Astrocyte of the cerebellum (primary cell): ENCODE measurements at regions not wholly inside any gene's neighbourhood (a gene's known extent, or its start where the extent isn't known, plus 50 kb on each side); places are given as distances from the start of the nearest gene placed in this dataset.

Experiments
- DNase-seq: peaks from one replicate; pipeline ENCODE4 v3.0.0-alpha.2; 2011; ENCODE audit warnings: low read depth
- H3K4me3 ChIP-seq: 2 replicates; pipeline ENCODE4 v1.5.1; 2011; ENCODE audit warnings: mild to moderate bottlenecking, low read depth, low read length, moderate library complexity
- in situ Hi-C: cut with HindIII; loops from 2 replicates; pipeline ENCODE4 v1.10.0; 2017; ENCODE audit warnings: low sequenced_read_pairs
- TF ChIP-seq, protein P1 (sequence below): IDR thresholded peaks from 2 replicates; pipeline ENCODE4 v1.5.1; 2012; ENCODE audit warnings: low read length, low read depth, moderate library complexity, mild to moderate bottlenecking; ENCODE audit errors: missing control alignments

DNA sequence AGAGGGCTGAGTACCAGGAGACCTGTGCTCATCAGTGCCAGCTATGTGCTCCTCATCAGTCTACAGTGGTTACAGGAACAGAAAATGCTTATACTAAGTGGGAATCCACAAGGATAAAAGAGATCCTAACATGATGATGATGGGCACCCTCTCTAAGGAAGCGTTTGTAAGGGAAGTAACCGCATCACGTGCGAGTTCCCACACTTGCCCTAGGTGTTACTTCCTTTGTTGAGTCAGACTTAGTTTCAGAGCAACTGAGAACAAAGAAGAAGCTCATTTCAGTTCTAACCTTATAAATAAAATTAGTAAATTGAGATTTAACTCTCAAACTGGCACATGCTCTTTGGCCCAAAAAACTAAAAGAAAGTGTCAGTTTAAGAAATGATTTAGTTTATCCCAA lies 956.4 kb upstream of the TMEM132C start:
- in situ Hi-C loops: no loop called here
- TF ChIP-seq, protein P1, sequence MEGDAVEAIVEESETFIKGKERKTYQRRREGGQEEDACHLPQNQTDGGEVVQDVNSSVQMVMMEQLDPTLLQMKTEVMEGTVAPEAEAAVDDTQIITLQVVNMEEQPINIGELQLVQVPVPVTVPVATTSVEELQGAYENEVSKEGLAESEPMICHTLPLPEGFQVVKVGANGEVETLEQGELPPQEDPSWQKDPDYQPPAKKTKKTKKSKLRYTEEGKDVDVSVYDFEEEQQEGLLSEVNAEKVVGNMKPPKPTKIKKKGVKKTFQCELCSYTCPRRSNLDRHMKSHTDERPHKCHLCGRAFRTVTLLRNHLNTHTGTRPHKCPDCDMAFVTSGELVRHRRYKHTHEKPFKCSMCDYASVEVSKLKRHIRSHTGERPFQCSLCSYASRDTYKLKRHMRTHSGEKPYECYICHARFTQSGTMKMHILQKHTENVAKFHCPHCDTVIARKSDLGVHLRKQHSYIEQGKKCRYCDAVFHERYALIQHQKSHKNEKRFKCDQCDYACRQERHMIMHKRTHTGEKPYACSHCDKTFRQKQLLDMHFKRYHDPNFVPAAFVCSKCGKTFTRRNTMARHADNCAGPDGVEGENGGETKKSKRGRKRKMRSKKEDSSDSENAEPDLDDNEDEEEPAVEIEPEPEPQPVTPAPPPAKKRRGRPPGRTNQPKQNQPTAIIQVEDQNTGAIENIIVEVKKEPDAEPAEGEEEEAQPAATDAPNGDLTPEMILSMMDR: no peak
- no peak overlapping the region for H3K4me3 ChIP-seq
- DNase-seq: no peak

DNA sequence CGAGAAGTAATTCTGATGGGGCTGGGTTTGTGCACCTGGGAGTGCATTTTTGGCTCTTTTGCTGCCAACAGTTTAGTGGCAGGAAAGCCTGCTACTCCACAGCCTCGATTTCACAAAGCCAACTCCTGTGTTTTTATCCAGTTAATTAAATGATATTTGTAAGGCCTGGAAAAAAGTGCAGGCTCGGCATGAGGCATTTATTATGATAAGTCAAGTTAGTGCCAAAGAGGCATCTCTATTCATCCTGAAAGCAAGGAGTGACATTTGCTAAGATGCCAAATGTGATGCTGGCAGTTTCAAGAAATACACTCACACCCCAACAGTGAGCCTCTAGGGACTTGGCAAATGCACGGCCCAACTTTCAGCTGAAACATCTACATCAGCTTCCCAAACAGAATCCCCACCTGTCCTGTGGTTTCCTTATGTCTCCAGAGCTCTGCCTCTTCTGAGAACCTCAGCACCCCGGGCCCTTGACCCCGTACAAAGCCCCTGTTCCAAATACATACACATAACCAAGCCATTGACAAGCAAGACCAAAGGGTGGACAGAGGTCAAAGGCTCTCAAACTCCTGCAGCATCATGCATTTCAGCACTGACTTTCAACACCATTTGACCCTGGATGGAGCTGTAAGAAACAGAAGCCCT lies 955.1 kb upstream of the TMEM132C start:
- TF ChIP-seq, protein P1: no peak
- no peak for DNase-seq
- H3K4me3 ChIP-seq: no peak overlapping the region
- in situ Hi-C loops: no loop called here

DNA sequence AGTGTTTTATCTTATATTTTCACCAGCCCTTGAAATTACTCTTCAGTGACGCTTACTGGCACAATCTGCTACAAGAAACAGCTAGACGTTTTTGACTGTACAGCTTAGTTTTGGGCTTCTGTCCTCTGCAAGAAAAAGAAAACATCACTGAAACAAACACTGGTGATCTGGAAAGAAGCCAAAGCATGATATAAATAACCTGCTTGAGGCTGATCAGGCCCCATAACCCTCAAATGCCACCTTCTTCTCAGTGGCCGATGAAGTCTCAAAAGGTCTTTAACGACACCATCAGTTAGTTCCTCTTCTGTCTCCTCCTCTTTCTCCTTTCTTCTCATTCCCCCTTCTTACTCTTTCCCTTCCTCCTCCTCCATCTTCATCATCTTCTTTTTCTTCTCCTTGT lies 942.3 kb upstream of the TMEM132C start:
- TF ChIP-seq, protein P1: no peak
- in situ Hi-C loops: no loop called here
- no peak overlapping the region for H3K4me3 ChIP-seq
- DNase-seq: no peak

DNA sequence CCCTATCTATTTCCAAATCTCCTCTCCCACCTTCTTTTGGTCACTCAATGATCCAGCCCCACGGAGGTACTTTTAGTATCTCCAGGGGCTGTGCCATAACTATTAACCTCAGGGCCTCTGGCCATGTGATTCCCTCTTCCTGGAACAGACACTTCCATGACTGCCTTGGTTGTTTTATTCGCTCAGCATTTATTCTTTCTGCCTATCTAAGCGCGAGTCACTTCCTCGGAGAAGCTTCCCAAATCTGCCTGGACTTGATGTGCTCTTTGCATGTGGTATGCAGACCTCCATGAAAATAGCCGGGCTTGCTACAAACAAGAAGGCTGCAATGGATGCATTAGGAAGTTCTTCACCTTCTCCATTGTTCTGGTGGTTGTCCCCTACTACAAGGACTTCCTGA lies 939.0 kb upstream of the TMEM132C start:
- no peak overlapping the region for H3K4me3 ChIP-seq
- in situ Hi-C loops: no loop called here
- TF ChIP-seq, protein P1: no peak
- DNase-seq: no peak

DNA sequence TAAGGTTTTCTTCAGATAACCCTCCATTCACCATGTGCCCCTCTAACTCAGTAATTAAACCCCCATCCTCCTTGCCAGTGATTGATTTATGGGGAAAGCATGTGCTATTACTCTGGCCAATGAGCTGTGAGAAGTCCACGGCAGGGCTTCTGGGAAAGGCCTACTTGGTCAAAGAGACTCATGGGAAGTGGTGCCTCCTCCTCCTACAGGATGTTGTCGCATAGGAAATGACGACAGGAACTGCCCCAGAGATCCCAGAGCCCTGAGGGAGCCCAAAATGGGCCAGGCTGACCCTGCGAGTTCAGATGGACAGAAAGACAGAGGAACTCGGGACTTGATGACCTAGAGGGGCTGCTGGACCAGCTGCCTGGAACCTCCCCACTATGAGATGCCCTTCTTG lies 938.1 kb upstream of the TMEM132C start:
- in situ Hi-C loops: no loop called here
- TF ChIP-seq, protein P1: no peak
- DNase-seq: no peak
- H3K4me3 ChIP-seq: no peak overlapping the region

DNA sequence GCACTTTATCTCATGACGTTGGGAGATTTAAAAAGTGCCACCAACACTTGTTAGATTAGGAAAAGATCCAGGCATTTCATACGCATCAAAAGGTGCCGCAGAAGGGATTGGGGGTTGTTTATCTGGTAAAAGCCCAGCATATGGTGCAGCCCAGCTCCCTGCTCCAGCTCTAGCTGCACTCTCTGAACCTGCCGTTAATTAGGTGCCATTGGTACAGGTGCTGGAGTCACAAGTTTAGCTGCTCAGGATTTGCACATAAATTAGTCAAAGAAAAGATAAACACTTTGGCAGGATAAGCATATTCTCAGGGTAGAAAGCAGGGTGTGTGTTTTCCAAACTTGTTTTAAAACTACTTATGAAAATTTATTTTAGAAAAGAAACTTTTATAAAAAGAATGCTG lies 932.6 kb upstream of the TMEM132C start:
- DNase-seq: no peak
- in situ Hi-C loops: no loop called here

More for the DNA sequence above, 932.6 kb upstream of the TMEM132C start:
- H3K4me3 ChIP-seq: no peak overlapping the region
- TF ChIP-seq, protein P1: no peak
